Tongue (tissue), 1 donor: ENCODE measurements at regions not wholly inside any gene's neighbourhood (a gene's known extent, or its start where the extent isn't known, plus 50 kb on each side); places are given as distances from the start of the nearest gene placed in this dataset.
A peak's percentile ranks its signal among the peaks of the same experiment; 100 is the strongest.

Source experiments
- DNase-seq: peaks from one replicate; pipeline ENCODE4 v3.0.0-alpha.2; 2015

DNA sequence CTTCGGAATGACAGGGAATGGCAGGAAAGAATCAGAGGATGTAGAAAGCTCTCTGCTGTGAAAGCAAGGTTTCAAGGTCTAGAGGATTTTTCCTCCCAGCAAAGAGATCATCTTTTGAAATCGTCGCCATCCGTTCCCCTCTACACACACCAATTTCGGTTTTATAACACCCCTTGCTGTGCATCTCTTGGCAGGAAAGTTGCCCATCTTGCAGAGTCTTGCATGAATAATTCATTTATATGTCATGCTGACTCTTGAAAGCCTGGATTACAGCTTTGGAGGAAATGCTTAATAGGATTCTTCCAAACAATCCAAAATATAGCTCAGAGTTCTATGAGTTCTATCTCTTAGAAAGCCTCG, 262.7 kb downstream of the CHL1 start:
- DNase-seq = no peak

DNA sequence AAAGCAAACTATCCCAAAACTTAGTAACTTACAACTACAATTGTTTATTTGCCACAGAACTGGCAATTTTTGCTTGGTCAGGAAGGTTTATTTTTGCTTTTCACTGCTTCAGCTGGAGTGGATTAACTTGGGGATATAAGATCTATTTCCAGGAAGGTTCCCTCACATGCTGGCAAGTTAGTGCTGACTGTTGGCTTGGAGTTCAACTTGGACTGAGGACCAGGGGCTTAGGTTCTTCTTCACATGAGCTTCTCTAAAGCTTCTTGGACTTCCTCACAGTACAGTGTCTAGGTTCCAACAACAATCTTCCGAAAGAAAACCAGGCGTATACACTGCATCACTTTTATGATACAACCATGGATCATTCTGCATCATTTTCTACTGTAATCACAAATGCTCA, 264.4 kb downstream of the CHL1 start:
- DNase-seq = peak; percentile 44

- DNase-seq = peak; percentile 73
Observed at GRCh38 chr3:462851-463250, 266.3 kb downstream of the CHL1 start.

- DNase-seq = peak; percentile 34
Observed at GRCh38 chr3:463252-464192, 267.0 kb downstream of the CHL1 start.

GRCh38 chr3:464255-464654, 267.7 kb downstream of the CHL1 start:
- DNase-seq = no peak

DNA sequence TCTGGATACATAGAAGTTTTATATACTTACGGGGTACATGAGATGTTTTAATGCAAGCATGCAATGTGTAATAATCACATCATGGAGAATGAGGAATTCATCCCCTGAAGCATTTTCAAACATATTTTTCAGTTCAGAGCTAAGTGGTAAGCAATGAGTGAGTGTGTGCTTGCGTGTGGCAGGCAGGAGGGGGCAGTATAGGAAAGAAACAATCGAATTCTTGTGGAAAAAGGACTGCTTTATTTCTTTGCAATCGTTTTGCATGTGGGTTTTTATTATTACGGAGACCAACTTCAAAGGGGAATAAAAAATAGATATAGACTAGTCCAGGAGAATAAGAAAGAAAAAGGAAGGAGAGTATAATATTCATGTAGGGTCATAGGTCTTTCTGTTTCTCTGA, 271.6 kb downstream of the CHL1 start:
- DNase-seq = peak; percentile 25

DNA sequence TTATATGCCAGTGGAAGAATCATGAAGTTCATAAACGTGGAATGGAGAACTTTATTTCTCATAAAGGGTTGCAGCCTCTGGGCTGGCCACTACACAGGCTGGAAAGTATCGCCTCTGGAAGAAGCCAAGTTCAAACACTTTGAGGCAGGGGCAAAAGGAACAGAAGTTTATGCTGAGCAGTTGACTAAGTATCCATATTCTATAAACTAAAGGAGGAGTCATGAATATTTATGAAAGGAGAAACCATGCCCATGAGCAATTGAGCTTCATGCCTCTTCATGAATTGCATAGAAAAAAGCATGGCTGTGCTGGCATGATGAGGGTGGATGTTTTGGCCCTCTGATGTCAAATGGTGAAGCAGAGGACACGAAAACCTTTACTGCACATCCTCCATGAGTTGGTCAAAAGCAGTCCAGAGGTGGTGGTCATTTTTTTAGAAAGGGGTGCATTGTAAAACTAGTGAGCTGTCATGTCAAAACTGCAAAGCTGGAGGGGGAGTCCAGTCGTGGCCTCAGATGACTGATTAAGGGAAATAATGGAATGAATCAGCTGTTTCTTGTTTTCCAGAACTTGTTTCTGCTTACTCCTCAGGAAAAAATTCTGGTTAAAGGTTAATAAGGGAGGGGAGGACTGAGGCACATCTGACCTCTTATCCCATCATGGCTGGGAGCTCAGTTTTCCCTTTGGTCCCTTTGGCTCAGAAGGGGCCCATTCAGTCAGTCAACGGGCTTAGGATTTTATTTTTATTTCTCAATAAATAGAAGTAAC, 276.7 kb downstream of the CHL1 start:
- DNase-seq = no peak

GRCh38 chr3:474828-475227, 278.3 kb downstream of the CHL1 start:
- DNase-seq = no peak

GRCh38 chr3:480070-480469, 283.5 kb downstream of the CHL1 start:
- no peak for DNase-seq

GRCh38 chr3:481111-481510, 284.5 kb downstream of the CHL1 start:
- no peak for DNase-seq

DNA sequence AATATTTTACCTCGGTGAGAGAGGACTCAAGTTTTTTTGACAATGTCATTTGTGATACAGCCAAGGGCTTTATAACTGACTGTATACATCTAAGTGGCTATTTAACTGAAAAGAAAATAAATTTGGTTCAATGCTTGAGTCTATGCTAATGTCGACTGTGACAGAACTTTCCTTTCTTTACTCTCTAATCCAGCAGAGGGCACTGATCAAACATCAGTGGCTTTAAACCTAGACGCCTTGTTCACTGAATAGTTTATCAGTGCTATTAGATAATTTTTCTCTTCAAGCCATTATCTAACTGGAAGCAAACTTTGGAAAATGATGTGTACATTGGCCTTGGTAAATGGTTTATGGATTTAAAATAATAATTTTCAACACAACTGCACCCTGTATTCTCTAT, 285.1 kb downstream of the CHL1 start:
- DNase-seq = peak; percentile 46

DNA sequence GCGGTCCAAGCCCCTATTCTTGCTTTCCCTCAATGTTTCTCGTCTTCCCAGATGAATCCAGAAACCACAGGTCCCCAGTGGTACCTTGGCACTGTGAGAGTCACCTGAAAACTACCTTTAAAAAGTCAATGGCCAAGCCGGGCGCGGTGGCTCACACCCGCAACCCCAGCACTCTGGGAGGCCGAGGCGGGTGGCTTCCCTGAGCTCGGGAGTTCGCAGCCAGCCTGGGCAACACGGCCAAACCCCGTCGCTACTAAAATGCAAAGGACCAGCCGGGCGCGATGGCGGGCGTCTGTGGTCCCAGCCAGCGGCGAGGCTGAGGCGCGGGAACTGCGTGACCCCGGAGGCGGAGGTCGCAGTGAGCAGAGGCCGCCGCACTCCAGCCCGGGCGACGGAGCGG, 285.9 kb downstream of the CHL1 start:
- DNase-seq = no peak

DNA sequence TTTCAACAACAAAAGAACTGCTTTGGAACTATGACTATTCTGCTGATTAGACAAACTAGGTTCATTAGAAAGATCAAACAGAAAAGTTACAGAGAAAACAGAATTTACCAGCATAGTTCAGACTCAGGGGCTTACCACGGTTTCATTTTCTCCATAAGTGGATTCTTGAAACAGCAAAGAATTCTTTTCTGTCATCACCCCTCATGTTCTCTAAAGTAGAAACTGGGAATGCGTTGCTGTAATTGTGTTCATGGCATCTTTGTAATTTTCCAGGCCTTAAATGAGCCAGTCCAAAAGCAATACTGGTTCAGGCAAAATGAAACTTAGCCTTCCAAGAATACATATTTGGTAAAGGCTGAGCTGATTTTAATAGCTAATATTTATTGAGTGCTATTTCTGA, 287.8 kb downstream of the CHL1 start:
- DNase-seq = peak; percentile 47

- DNase-seq = no peak
Observed at GRCh38 chr3:487614-488013, 291.1 kb downstream of the CHL1 start.

DNA sequence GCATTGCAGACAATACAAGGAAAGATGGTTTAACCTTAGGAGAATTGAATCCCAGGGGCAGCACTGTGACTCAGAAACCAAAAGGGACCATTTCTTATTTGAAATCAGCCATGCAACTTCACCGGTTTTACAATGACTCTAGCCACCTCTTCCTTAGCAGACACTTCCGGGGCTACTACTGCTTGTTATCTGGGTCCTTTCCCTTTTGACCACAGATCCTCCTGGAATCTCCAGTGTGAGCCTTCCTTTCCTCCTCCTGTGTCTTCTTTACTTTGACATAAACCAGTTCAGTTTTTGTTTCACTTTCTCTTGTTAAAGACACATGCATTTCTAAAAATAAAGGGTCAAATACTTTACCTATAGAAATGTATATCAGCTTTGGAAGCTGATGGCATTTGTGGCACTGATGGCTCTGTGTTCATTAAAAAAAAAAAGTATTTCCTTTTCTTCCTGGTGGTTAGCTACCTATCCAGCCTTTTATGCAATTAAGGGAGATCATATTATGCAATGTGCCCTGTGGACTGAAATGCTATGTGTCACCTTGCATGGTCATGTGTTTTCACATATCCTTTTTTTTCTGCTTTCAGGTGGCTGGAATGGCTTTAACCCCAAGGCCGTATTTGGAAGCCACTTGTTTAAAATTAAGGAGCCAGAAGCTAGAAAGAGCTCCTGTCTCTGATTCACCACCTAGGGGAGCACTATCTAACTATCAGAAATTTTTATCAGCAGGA, 296.2 kb downstream of the CHL1 start:
- DNase-seq = no peak

DNA sequence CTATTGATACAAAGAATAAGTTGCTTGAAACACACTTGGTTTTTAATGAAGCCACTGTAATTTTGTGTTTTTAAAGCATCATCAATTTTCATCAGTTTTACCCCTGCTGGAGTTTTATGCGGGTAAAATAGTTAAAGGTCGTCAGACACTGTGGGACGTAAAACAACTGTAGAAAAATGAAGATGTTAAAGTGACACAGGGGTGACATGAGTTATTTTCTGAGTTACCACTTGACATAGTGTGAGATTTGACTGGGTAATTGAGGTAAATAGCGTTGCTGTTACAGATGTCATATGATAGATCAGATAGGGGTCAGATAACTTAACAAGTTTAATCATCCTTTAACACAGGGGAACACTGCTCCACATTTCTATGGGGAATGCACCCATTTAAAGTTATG, 297.6 kb downstream of the CHL1 start:
- no peak for DNase-seq

DNA sequence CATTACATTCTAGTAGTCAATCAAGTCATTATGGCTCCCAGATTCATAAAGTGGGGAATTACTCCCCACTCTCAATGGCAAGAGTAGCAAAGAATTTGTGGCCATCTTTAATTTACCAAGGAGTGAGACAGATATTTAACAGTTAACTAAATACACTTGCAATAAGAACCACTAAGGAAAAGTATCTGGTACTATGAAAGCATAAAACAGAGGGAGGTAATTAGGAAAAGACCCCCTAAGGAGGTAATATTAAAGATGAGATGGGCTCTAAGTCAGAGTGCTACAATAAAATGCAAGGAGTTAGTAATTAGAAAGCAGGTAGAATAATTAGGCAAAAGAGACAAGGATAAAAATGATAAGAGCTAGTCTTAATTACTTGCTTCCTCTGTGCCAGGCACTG, 301.9 kb downstream of the CHL1 start:
- no peak for DNase-seq

DNA sequence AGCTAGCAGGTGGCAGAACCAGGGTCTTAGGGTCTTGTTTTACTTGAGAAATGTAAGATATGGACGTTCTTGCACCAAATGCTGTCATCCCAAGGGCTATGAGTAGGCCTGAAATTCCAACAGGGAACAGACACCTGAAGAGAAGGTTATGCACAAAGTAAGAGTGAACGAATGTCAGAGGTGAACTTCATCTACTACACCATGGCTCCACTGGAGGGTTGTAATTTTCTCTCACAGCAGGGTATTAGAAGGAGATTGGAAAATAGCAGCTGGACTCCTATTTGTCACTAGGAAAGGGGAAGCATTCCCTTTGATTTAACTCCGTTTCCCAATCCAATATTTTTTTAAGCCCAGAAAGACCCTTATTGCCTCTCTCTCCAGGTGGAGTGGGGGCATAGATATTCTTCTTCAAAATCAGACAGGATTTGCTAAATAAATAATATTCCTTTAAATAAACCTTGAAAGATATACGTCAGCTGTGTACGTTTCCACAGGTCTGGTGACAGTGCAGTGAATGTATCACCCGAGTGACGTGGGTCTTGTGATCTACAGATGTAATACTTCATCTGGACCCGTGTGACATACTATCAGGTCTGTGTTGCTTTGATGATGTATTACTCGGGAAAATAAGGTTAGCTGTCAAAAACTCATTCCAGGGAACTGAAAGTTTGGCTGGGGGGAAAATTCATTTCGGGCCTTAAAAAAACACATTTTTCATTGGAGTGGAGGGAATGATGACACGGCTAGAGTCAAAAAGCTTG, 302.6 kb downstream of the CHL1 start:
- no peak for DNase-seq

GRCh38 chr3:502486-502885, 305.9 kb downstream of the CHL1 start:
- DNase-seq = no peak

- no peak for DNase-seq
Observed at GRCh38 chr3:513301-513700, 316.7 kb downstream of the CHL1 start.

DNA sequence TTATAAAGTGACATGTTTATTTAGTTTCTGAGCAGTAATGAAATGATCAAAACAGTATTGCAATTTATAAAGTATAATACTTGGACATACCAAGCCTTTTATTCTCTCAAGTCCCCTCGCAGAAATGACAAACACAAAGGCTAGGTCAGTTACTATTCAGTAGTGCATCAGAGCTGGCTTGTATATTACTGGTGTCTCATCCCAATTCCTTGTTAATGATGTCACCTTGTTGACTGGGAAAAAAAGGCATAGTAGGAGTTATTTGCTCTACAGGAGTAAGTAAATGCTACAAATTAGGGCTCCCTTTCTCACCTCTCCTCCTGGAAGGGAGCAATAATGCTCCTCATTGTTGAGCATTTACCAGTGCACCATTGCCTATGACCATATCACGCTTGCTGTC, 317.6 kb downstream of the CHL1 start:
- no peak for DNase-seq

DNA sequence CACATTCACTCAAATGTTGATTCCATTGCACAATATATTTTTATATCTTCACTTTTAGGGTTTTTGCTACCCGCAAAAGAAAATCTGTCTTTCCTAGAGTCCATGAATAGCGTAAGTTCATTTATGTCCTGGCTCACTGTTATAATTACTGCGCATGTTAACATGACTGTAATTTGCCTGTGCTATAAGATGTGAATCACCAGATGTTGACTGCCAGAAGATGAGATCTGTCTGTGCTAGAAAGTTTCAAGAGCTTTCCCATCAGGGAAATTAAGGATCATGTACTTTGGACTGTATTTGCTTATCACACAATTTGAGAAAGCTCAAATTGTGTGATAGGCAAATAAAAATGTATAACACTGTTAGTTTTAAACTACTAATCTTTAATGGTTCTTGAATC, 322.5 kb downstream of the CHL1 start:
- no peak for DNase-seq
